KMS-11 (cell line): ENCODE measurements at regions not wholly inside any gene's neighbourhood (a gene's known extent, or its start where the extent isn't known, plus 50 kb on each side); places are given as distances from the start of the nearest gene placed in this dataset.

ENCODE experiments used
- H2AFZ ChIP-seq: fragments of 200-600 bp; sonication (generic); 2 replicates; pipeline ENCODE4 v1.6.1; 2016; ENCODE audit warnings: antibody characterized with exemption, mixed run types, low read depth
- H3K27ac ChIP-seq: fragments of 200-600 bp; sonication (generic); 2 replicates; pipeline ENCODE4 v1.6.1; 2016; ENCODE audit warnings: mild to moderate bottlenecking, mixed run types
- H3K27me3 ChIP-seq: fragments of 200-600 bp; sonication (generic); 2 replicates; pipeline ENCODE4 v1.6.1; 2017; ENCODE audit warnings: mild to moderate bottlenecking, low read depth, mixed run types, moderate library complexity; ENCODE audit not compliant: insufficient read depth
- H3K36me3 ChIP-seq: fragments of 200-600 bp; sonication (generic); 2 replicates; pipeline ENCODE4 v1.6.1; 2017; ENCODE audit warnings: mild to moderate bottlenecking, mixed run types; ENCODE audit not compliant: insufficient read depth
- H3K4me1 ChIP-seq: fragments of 200-600 bp; sonication (generic); 2 replicates; pipeline ENCODE4 v1.6.1; 2016; ENCODE audit warnings: mild to moderate bottlenecking, low read depth, mixed run types; ENCODE audit not compliant: poor library complexity, severe bottlenecking
- H3K4me2 ChIP-seq: fragments of 200-600 bp; sonication (generic); 2 replicates; pipeline ENCODE4 v1.7.0; 2016; ENCODE audit warnings: mild to moderate bottlenecking, mixed run types
- H3K4me3 ChIP-seq: fragments of 200-600 bp; sonication (generic); IDR thresholded peaks from 2 replicates; pipeline ENCODE4 v1.6.1; 2017; ENCODE audit warnings: low read depth, low read length, mixed read lengths; ENCODE audit not compliant: insufficient read depth
- H3K79me2 ChIP-seq: fragments of 200-600 bp; sonication (generic); 2 replicates; pipeline ENCODE4 v1.6.1; 2016; ENCODE audit warnings: low read depth, mixed run types; ENCODE audit not compliant: insufficient read depth
- H3K9ac ChIP-seq: fragments of 200-600 bp; sonication (generic); 2 replicates; pipeline ENCODE4 v1.6.1; 2016; ENCODE audit warnings: mild to moderate bottlenecking, mixed run types
- H4K20me1 ChIP-seq: fragments of 200-600 bp; sonication (generic); 2 replicates; pipeline ENCODE4 v1.6.1; 2016; ENCODE audit warnings: mild to moderate bottlenecking, mixed run types; ENCODE audit not compliant: insufficient read depth
- CTCF ChIP-seq: fragments of 200-600 bp; sonication (generic); conservative IDR thresholded peaks from 2 replicates; pipeline ENCODE4 v1.6.1; 2017; ENCODE audit warnings: low read depth, mild to moderate bottlenecking, antibody characterized with exemption, low read length, moderate library complexity, mixed read lengths

- Histone ChIP-seq H4K20me1 (no peaks in the 10 kb centered on the region), H3K27me3 (no peaks in the 10 kb centered on the region), H3K4me2 (no peak overlapping the region), H2AFZ (no peak overlapping the region), H3K4me3 (no peak overlapping the region), H3K9ac (no peak overlapping the region), H3K4me1 (no peaks in the 10 kb centered on the region), H3K27ac (no peak overlapping the region), H3K36me3 (no peaks in the 10 kb centered on the region), H3K79me2 (no peaks in the 10 kb centered on the region)
- no peak for TF ChIP-seq CTCF
These were observed 1080.9 kb downstream of the FAT4 start for GRCh38 chr4:126395664-126396063.

DNA sequence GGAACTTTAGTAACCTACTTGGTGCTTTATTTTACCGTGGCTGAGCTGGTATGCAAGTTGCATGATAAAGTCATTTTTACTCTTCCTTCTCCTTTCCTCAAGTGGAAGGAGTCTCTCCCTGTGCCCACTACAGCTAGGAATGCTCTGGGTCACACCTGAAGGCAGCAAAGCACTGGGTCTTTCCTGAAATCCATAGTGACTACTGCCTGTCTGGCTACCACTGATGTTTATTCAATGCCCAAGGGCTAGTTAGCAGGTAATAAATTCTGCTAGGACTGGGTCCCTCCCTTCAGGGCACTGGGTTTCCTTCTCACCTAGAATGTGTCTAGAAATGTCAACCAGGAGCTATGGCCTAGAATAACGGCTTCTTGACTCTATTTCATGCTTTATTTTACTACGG lies 1081.4 kb downstream of the FAT4 start:
- Histone ChIP-seq H3K4me1 (no peaks in the 10 kb centered on the region), H2AFZ (no peak overlapping the region), H3K36me3 (no peaks in the 10 kb centered on the region), H3K27me3 (no peaks in the 10 kb centered on the region), H4K20me1 (no peaks in the 10 kb centered on the region), H3K9ac (no peak overlapping the region), H3K27ac (no peak overlapping the region), H3K4me2 (no peak overlapping the region), H3K4me3 (no peak overlapping the region), H3K79me2 (no peaks in the 10 kb centered on the region)
- TF ChIP-seq CTCF = no peak

DNA sequence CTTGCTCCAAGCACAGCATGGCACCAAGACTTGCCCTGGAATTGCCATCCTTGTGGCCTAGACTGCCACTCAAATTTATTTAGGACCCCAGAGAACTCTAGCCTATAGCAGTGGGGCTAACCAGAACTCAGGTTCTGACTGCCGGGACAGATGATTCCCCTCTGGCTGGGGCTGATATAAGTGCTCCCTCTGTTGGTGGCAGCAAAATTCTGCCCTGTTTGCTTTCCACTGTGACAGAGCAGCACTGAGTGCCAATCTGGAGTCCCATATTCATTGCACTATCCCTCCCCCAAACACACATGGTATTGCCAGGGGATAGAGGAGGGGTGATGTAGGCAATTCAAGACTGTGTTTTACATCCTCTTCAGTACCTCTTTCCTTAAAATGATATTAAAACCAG lies 1081.9 kb downstream of the FAT4 start:
- H2AFZ ChIP-seq = no peak overlapping the region
- no peak overlapping the region for H3K27ac ChIP-seq
- no peaks in the 10 kb centered on the region for H3K4me1 ChIP-seq
- no peak overlapping the region for H3K9ac ChIP-seq
- no peak overlapping the region for H3K4me3 ChIP-seq
- no peak for TF ChIP-seq CTCF
- no peaks in the 10 kb centered on the region for H4K20me1 ChIP-seq
- no peaks in the 10 kb centered on the region for H3K27me3 ChIP-seq
- no peaks in the 10 kb centered on the region for H3K36me3 ChIP-seq
- no peak overlapping the region for H3K4me2 ChIP-seq
- no peaks in the 10 kb centered on the region for H3K79me2 ChIP-seq

GRCh38 chr4:126404549-126404948 lies 1089.8 kb downstream of the FAT4 start:
- Histone ChIP-seq H3K27me3 (no peaks in the 10 kb centered on the region), H4K20me1 (no peaks in the 10 kb centered on the region), H3K4me2 (no peak overlapping the region), H3K27ac (no peak overlapping the region), H3K36me3 (no peaks in the 10 kb centered on the region), H3K9ac (no peak overlapping the region), H3K4me1 (no peaks in the 10 kb centered on the region), H2AFZ (no peak overlapping the region), H3K79me2 (no peaks in the 10 kb centered on the region), H3K4me3 (no peak overlapping the region)
- TF ChIP-seq CTCF = no peak
